Hypothalamus (tissue), 51 donors: ENCODE measurements at regions not wholly inside any gene's neighbourhood (a gene's known extent, or its start where the extent isn't known, plus 50 kb on each side); places are given as distances from the start of the nearest gene placed in this dataset.
A peak's percentile ranks its signal among the peaks of the same experiment; 100 is the strongest.

Experiments used
- DNase-seq, 51 donors: peaks; one replicate each; lab custom pipeline; 2025; lab: John Stamatoyannopoulos, UW

- no peak for DNase-seq
Observed at GRCh38 chr1:231108516-231109302, 53.1 kb upstream of the TRIM67 start.

DNA sequence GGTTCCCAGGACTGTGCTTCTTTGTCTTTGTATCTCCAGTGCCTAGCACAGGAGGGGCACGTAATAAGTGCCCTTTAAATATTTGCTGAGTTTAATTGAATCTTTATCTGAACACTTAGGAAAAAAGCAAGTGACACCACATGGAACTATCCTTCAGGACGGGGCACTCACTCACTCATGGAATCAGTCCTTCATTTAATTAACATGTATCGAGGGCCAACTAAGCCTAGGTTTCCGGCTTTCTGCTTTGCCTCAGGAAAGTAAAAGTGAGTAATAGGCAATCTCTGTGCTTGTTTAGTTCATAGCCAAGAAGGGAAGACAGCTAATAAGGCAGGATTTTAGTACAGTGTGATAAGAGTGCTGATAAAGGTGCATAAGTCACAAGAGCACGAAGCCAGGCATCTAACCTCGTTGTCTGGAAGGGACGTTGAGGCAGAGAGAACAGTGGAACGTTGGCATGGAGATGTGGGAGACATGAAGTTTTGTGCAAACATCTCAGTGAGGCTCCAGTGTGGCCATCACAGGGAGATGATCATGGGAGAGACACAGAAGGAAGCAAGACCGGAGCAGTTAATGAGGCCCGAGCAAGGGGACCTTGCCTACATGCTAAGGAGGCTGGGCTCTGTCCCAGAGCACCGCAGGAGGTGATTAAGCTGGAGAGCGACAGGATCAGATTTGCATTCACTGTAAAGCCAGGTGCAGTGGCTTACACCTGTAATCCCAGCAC is 54.1 kb upstream of the TRIM67 start:
- DNase-seq: no peak

- DNase-seq: no peak
Observed at GRCh38 chr1:231107151-231107550, 54.7 kb upstream of the TRIM67 start.

GRCh38 chr1:231106347-231106746 is 55.5 kb upstream of the TRIM67 start:
- no peak for DNase-seq

- no peak for DNase-seq
Observed at GRCh38 chr1:231104917-231105316, 56.9 kb upstream of the TRIM67 start.

DNA sequence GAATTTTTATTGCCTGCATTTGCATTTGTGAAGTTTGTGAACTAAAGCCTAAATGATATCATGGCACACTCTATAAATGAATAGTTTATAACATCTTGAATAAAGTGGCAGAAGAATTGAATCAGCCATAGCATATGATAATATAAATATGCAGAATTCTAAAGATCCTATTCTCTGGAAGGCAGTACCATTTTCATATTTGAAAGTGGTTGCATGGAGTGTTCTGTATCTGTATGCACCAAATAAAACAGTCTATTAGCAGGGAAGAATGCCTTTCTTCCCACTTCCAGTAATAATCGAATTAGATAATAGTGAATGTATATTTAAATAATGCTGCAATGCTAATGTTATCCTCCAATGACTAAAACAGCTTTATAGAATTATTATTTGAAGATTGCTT is 57.9 kb upstream of the TRIM67 start:
- DNase-seq: no peak

GRCh38 chr1:231099996-231100767 is 60.1 kb upstream of the FAM89A start:
- no peak for DNase-seq

DNA sequence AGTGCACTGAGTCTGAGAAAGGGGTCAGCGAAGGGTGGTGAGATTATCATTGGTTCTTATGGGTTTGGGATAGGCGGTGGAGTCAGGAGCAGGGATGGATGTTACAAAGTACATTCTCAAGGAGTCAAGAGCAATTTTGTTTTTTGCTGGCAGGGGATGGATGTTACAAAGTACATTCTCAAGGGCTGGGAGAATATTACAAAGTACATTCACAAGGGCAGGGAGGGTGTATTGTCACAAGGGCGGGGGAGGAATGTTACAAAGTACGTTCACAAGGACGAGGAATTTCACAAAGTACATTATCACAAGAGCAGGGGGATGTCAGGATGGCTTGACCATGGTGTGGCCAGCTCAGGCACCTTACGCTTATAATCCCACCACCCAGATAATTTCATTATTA is 59.3 kb upstream of the FAM89A start:
- no peak for DNase-seq

GRCh38 chr1:231095595-231095994 is 55.5 kb upstream of the FAM89A start:
- no peak for DNase-seq

DNA sequence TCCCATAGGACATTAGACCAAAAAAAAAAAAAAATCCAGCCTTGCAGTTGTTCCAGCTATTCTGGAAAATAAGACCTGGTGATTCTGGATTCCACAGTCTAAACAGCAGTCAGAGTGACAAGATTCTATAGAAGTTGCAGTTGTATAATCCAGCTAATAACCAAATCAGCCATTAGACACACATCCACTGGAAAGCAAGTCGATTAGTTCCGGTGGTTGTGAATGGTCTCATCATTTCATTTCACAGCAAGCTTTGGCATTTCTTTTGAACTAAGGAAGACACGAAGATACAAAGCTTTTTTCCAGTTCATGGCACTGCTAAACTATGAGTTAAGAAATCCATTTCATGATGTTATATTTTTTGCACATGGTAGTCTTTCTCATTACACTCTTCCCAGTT is 54.4 kb upstream of the FAM89A start:
- DNase-seq: no peak

- DNase-seq: peak in 40 of 51 donors; percentile 1 to 64 (median 20)
Observed at GRCh38 chr1:231093156-231093922, 53.3 kb upstream of the FAM89A start.

DNA sequence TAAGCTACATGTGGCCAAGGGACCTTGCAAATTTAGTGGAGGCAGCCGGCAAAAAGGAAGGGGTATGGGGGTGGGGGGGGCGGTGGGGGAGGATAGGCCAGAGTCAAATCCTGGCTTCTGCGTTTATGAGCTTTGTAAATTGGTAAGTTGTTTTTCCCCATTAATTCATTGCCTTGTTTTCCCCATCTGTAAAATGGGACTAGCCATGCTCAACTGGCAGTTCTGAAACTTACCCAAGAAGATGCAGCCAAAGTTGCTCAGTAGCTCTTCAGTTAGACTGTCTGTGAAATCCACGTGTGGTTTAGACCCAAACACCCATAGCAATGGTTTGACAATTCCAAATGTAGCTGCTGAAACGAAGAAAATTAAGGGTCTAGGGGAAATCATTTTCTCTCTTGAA is 52.3 kb upstream of the FAM89A start:
- no peak for DNase-seq

DNA sequence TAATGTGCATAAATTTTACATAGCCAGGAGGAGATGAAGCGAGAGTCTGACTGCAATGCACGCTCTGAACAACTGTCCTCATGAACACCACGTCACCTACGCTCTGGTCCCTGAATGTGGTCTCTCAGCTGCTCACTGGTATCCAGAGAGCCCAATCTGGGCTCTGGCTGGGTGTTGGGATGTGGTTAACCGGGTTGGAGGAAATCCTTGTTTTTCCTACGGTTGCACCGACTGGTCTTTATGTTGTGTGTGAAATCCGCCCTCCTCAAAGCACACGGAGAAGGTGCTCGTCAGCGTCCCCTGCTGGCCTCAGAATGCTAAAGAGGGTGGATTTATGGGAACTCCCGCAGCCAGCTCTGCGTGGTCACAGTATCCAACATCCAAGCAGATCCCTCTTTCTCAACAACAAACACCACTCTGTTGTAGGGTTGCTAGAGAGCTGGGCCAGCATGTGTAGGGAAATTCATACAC is 51.8 kb upstream of the FAM89A start:
- peak in 1 of 51 donors; percentile 2 for DNase-seq

- no peak for DNase-seq
Observed at GRCh38 chr1:231091415-231091814, 51.4 kb upstream of the FAM89A start.
